GM21576 (cell line): ENCODE measurements at regions not wholly inside any gene's neighbourhood (a gene's known extent, or its start where the extent isn't known, plus 50 kb on each side); places are given as distances from the start of the nearest gene placed in this dataset.

Experiments used
- ATAC-seq: cut with Tn5 transposase; IDR thresholded peaks from one replicate; pipeline ENCODE4 v1.9.1; 2021; ENCODE audit warnings: mild to moderate bottlenecking, moderate library complexity; ENCODE audit not compliant: unreplicated experiment

DNA sequence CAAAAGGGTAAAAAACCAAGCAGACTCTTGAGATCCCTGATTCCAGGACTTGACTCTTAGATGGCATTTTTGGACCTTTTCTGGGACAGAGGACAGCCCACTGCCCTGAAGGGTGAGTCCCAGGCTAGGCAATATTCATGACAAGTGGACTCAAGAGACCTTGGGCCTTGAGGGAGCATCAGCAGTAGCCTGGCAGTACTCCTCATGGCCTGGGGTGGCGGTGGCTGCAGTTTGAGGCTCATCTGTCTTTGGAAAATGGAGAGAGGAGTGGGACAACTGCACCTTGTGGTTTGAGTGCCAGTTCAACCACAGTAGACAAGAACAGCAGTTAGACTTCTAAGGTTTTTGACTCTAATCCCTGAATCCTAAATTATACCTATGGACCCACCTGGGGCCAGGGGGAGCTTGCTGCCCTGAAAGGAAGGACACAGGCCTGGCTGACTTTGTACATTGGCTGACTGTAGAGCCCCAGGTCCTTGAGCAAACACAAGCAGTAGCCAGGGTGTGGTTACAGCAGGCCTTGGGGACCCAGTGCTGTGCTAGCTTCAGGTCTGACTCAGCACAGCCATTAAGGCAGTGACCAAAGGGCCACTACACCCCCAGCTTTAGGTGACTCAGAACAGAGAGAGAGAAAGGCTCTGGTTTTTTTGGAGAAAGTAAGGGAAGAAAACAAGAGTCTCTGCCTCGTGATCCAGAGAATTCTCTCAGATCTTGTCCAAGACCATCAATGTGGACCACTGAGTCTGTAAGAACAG lies 1023.2 kb downstream of the KCNT2 start:
- no peak for ATAC-seq

DNA sequence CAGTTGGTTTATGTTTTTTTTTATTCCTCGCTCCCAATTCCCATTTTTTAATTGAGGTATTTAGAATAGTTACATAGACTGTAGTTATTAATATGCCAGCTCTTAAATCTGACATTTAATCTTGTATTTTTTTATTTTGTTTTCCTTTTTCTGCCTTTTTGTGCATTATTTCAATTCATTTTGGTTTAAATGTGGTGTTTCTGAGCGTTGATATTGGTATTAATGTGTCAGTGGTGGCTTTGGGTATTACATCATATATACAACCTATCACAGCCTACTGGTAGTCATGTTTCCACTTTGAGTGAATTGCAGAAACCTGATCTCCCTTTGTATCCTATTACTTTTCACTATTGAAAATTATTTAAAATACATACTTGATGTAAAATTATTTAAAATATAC lies 1027.3 kb downstream of the KCNT2 start:
- ATAC-seq: no peak

GRCh38 chr1:195577748-195578147 lies 1030.5 kb downstream of the KCNT2 start:
- no peak for ATAC-seq

GRCh38 chr1:195576641-195577040 lies 1031.6 kb downstream of the KCNT2 start:
- ATAC-seq: no peak

DNA sequence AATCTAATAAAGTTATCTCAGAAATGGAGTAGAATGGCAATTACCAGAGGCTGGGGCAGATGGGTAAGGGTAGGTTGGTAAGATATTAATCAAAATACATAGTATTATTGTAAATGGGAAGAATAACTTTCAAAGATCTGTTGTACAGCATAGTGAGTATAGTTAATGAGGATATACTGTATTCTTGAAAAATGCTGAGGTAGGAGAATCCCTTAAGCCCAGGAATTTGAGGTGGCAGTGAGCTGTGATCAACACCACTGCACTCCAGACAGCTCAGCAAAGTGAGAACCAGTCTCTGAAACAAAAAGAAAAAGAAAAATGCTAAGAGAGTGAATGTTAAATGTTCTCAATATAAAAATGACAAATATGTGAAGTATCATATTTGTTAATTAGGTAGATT lies 1033.7 kb downstream of the KCNT2 start:
- ATAC-seq: no peak

DNA sequence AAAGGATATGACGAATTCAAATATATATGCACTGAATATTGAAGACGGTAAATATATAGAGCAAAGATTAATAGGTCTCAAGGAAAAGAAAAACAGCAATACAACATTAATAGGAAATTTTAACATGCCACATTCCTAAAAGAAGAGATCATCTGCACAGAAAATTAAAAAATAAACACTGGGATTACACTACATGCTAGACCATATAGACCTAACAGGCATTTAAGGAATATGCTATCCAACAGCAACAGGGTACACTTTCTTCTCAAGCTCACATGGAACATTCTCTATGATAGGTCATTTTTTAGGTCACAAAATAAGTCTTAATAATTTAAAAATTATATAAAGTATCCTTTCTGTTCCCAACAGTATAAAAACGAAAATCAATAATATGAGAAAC lies 1038.3 kb downstream of the KCNT2 start:
- ATAC-seq: no peak

DNA sequence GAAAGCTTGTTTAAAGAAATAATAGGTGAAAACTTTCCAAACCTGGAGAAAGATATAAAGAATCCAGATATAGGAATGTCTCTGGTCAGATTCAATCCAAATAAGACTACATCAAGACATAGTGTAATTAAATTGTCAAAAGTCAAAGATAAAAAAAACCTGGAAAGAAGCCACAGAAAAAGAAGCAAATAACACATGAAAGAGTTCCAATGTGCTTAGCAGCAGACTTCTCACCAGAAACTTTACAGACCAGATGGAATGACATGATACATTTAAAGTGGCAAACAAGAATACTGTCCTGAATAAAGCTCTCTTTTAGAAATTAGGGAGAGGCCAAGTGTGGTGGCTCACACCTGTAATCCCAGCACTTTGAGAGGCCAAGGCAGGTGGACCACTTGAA lies 1039.9 kb downstream of the KCNT2 start:
- ATAC-seq: no peak

DNA sequence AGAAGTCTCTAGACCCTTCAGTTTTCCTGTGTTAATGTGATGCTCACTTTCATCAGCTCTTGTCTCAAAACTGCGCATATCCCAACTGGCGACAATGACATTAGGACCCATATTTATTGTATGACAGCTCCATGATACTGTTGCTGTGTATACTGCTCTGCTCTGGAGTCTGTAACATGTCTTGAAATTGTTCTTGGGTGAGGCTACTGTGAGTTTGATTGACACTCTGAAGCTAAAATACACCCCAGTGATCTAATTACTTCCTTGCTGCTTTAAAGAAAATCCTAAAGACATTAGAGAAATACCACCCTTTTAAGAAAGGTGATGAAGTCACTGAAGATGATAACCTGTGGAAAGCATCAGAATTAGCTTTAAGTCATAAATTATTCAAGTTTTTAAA lies 1046.2 kb downstream of the KCNT2 start:
- no peak for ATAC-seq

DNA sequence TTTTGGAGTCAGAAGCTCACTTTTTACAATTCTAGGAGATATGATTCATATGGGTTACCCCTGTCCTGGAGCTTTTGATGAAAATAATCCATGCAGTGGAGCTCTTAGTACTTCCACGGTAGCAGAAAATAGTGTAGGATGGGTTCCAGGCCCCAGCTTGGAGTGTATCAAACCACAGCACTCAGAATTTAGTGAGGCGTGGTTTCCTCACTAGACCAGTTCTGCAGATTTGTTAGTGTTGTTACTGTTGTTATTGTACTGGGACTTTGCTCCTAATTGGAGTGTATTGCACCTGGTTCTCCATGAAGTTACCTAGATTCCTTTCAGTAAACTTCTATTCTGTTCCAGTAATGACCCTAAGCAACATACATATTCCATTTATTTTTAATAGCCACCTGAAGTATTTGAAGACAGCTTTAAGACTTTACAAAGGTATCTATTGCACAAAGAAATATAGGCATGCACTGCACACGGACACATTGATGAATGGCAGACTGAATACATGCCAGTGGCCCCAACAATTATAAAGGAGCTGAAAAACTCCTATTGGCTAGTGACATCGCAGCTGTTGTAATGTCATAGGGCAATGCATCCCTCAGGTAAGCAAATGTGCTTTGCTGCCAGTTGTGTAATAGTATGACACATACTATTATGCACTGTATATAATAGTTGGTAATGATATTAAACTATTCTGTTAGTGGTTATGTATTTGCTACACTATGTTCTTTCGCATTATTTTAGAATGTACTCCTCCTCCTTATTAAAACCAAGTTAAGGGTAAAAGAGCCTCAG lies 1058.0 kb downstream of the KCNT2 start:
- no peak for ATAC-seq

GRCh38 chr1:195530961-195531360 lies 1077.3 kb downstream of the KCNT2 start:
- ATAC-seq: no peak

GRCh38 chr1:195529881-195530280 lies 1078.4 kb downstream of the KCNT2 start:
- no peak for ATAC-seq

GRCh38 chr1:195520757-195521156 lies 1087.5 kb downstream of the KCNT2 start:
- ATAC-seq: no peak

GRCh38 chr1:195516036-195516435 lies 1092.2 kb downstream of the KCNT2 start:
- ATAC-seq: no peak

- ATAC-seq: no peak
These were observed 1096.7 kb downstream of the KCNT2 start for GRCh38 chr1:195511501-195511900.

GRCh38 chr1:195501118-195501517 lies 1107.1 kb downstream of the KCNT2 start:
- ATAC-seq: no peak

- no peak for ATAC-seq
These were observed 1112.3 kb downstream of the KCNT2 start for GRCh38 chr1:195495720-195496635.

DNA sequence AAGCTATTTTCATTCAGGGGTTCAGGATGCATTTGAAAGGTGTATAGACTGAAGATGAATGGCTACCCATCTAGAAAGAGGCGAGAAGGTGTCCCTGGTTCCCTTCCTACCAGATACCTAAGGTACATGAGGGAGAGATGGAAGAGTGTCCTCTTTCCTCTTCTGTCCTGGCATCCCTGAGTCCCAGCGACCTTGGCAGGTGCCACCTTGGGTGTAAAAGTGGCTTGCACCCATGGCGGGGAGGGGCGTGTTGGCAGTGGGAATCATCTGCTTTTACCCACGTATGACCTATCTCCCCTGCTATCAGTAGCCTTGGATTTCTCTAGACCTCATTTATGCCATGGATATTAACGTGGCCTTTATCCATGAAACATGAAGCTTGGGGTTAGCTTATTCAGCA lies 1126.1 kb downstream of the KCNT2 start:
- ATAC-seq: no peak

GRCh38 chr1:195481293-195481692 lies 1126.9 kb downstream of the KCNT2 start:
- ATAC-seq: no peak

GRCh38 chr1:195475568-195475967 lies 1132.7 kb downstream of the KCNT2 start:
- ATAC-seq: no peak

- ATAC-seq: no peak
These were observed 1135.9 kb downstream of the KCNT2 start for GRCh38 chr1:195472291-195472690.

- no peak for ATAC-seq
These were observed 1141.6 kb downstream of the KCNT2 start for GRCh38 chr1:195466639-195467038.
